ENCODE measurements at regions not wholly inside any gene's neighbourhood (a gene's known extent, or its start where the extent isn't known, plus 50 kb on each side); places are given as distances from the start of the nearest gene placed in this dataset.

- no peak overlapping the region for H3K27ac ChIP-seq
- TF ChIP-seq POLR2AphosphoS5 (IDR thresholded peaks at IDR 0.05) (no peak), POLR2A (IDR thresholded peaks at IDR 0.05) (no peak), CTCF (IDR thresholded peaks at IDR 0.05) (no peak)
- no peaks in the 10 kb centered on the region for H3K36me3 ChIP-seq
- peaks cover 0 to 4% of the 10 kb centered on the region in 2 donors for H3K9me3 ChIP-seq
- H3K27me3 ChIP-seq = peaks cover 0 to 12% of the 10 kb centered on the region in 2 donors
- no peak overlapping the region for H3K4me3 ChIP-seq
- DNase-seq (ENCODE audit: low spot score in 2 of 2) = no peak
- H3K4me1 ChIP-seq = peaks cover 0 to 7% of the 10 kb centered on the region in 2 donors
- intact Hi-C loops (cut with DNase I; ENCODE audit: low total_unique reads) = no loop called here
These were observed 381.8 kb downstream of the RRAGC start for GRCh38 chr1:38477811-38478210.

- Histone ChIP-seq H3K4me1 (peaks cover 0 to 7% of the 10 kb centered on the region in 2 donors), H3K27me3 (peaks cover 0 to 12% of the 10 kb centered on the region in 2 donors), H3K27ac (no peak overlapping the region), H3K36me3 (no peaks in the 10 kb centered on the region), H3K9me3 (peaks cover 0 to 4% of the 10 kb centered on the region in 2 donors), H3K4me3 (peak overlapping the region in 1 of 3 donors; percentile 43)
- intact Hi-C loops (cut with DNase I; ENCODE audit: low total_unique reads) = no loop called here
- DNase-seq (ENCODE audit: low spot score in 2 of 2) = no peak
- no peak for TF ChIP-seq POLR2AphosphoS5 (IDR thresholded peaks at IDR 0.05)
- no peak for TF ChIP-seq POLR2A (IDR thresholded peaks at IDR 0.05)
- TF ChIP-seq CTCF (IDR thresholded peaks at IDR 0.05) = no peak
These were observed 382.8 kb downstream of the RRAGC start for GRCh38 chr1:38476850-38477178.

GRCh38 chr1:38476111-38476849 is 383.3 kb downstream of the RRAGC start:
- TF ChIP-seq POLR2A (IDR thresholded peaks at IDR 0.05) (no peak), POLR2AphosphoS5 (IDR thresholded peaks at IDR 0.05) (no peak), CTCF (IDR thresholded peaks at IDR 0.05) (no peak)
- intact Hi-C loops (cut with DNase I; ENCODE audit: low total_unique reads) = no loop called here
- peak overlapping the region; percentile 12 to 56 (median 43) for H3K4me3 ChIP-seq
- no peak overlapping the region for H3K27ac ChIP-seq
- peaks cover 0 to 4% of the 10 kb centered on the region in 2 donors for H3K9me3 ChIP-seq
- no peak for DNase-seq (ENCODE audit: low spot score in 2 of 2)
- H3K4me1 ChIP-seq = peaks cover 0 to 7% of the 10 kb centered on the region in 2 donors
- peaks cover 0 to 12% of the 10 kb centered on the region in 2 donors for H3K27me3 ChIP-seq
- H3K36me3 ChIP-seq = no peaks in the 10 kb centered on the region

GRCh38 chr1:38475624-38476005 is 384.0 kb downstream of the RRAGC start:
- H3K9me3 ChIP-seq = peaks cover 0 to 4% of the 10 kb centered on the region in 2 donors
- H3K4me1 ChIP-seq = peaks cover 0 to 7% of the 10 kb centered on the region in 2 donors
- no peak for DNase-seq (ENCODE audit: low spot score in 2 of 2)
- TF ChIP-seq POLR2AphosphoS5 (IDR thresholded peaks at IDR 0.05) = no peak
- TF ChIP-seq CTCF (IDR thresholded peaks at IDR 0.05) = no peak
- TF ChIP-seq POLR2A (IDR thresholded peaks at IDR 0.05) = no peak
- no peak overlapping the region for H3K27ac ChIP-seq
- no peaks in the 10 kb centered on the region for H3K36me3 ChIP-seq
- H3K4me3 ChIP-seq = no peak overlapping the region
- intact Hi-C loops (cut with DNase I; ENCODE audit: low total_unique reads) = no loop called here
- peaks cover 0 to 12% of the 10 kb centered on the region in 2 donors for H3K27me3 ChIP-seq

GRCh38 chr1:38474738-38475623 is 384.6 kb downstream of the RRAGC start:
- H3K4me3 ChIP-seq = no peak overlapping the region

More at GRCh38 chr1:38474738-38475623, 384.6 kb downstream of the RRAGC start:
- Histone ChIP-seq H3K9me3 (no peaks in the 10 kb centered on the region), H3K4me1 (peaks cover 0 to 7% of the 10 kb centered on the region in 2 donors), H3K27me3 (peaks cover 0 to 12% of the 10 kb centered on the region in 2 donors), H3K36me3 (no peaks in the 10 kb centered on the region), H3K27ac (no peak overlapping the region)
- intact Hi-C loops (cut with DNase I; ENCODE audit: low total_unique reads) = no loop called here
- TF ChIP-seq POLR2AphosphoS5 (IDR thresholded peaks at IDR 0.05) = no peak
- TF ChIP-seq POLR2A (IDR thresholded peaks at IDR 0.05) = no peak
- DNase-seq (ENCODE audit: low spot score in 2 of 2) = no peak

All from breast epithelium (tissue), 4 donors.